CD8-positive, alpha-beta memory T cell (primary cell): ENCODE measurements at regions not wholly inside any gene's neighbourhood (a gene's known extent, or its start where the extent isn't known, plus 50 kb on each side); places are given as distances from the start of the nearest gene placed in this dataset.
A peak's percentile ranks its signal among the peaks of the same experiment; 100 is the strongest.

ENCODE experiments used
- CTCF ChIA-PET: fragments of 350-600 bp; sonication (Branson Sonifier 250); formaldehyde crosslinking; loops from one replicate; lab custom pipeline; 2021; ENCODE audit warnings: antibody characterized with exemption; lab: Charles Lee
- POLR2A ChIA-PET: fragments of 350-600 bp; sonication (Branson Sonifier 250); formaldehyde crosslinking; loops from one replicate; lab custom pipeline; 2021; ENCODE audit warnings: antibody characterized with exemption; lab: Charles Lee
- DNase-seq, 5 donors: peaks; one replicate each; pipeline versions ENCODE4 v3.0.0 to v3.0.0-alpha.2; 2020 to 2022; ENCODE audit warnings: mixed read lengths in 1 of 5
- H3K27ac ChIP-seq: one replicate; pipeline ENCODE4 v1.7.0; 2013; ENCODE audit warnings: low read depth, mild to moderate bottlenecking, low read length, moderate library complexity
- H3K27me3 ChIP-seq: 2 replicates; pipeline ENCODE4 v1.7.0; 2013; ENCODE audit warnings: low read length, mild to moderate bottlenecking; ENCODE audit not compliant: insufficient read depth, poor library complexity, severe bottlenecking
- H3K36me3 ChIP-seq: 2 replicates; pipeline ENCODE4 v1.7.0; 2013; ENCODE audit warnings: mild to moderate bottlenecking, low read length, moderate library complexity; ENCODE audit not compliant: insufficient read depth
- H3K4me1 ChIP-seq: 2 replicates; pipeline ENCODE4 v1.7.0; 2013; ENCODE audit warnings: mild to moderate bottlenecking, low read length, moderate library complexity; ENCODE audit not compliant: insufficient read depth
- H3K4me3 ChIP-seq: 2 replicates; pipeline ENCODE4 v1.7.0; 2013; ENCODE audit warnings: mild to moderate bottlenecking, low read length
- H3K9me3 ChIP-seq: 2 replicates; pipeline ENCODE4 v1.7.0; 2013; ENCODE audit warnings: mild to moderate bottlenecking, low read length
- H3K27ac Mint-ChIP-seq, 8 donors: one replicate each; pipeline ENCODE4 v1.8.0; 2020 to 2021; ENCODE audit warnings: mixed read lengths in 8 of 8, mild to moderate bottlenecking in 6 of 8, inconsistent platforms in 3 of 8, moderate library complexity in 3 of 8
- H3K27me3 Mint-ChIP-seq, 2 donors: one replicate each; pipeline ENCODE4 v1.8.0; 2020 to 2021; ENCODE audit warnings: mixed read lengths in 2 of 2, mild to moderate bottlenecking in 1 of 2, moderate library complexity in 1 of 2
- H3K36me3 Mint-ChIP-seq, 3 donors: one replicate each; pipeline ENCODE4 v1.8.0; 2020 to 2021; ENCODE audit warnings: mixed read lengths in 3 of 3, inconsistent platforms in 1 of 3, mild to moderate bottlenecking in 1 of 3
- H3K4me1 Mint-ChIP-seq, 3 donors: one replicate each; pipeline ENCODE4 v1.8.0; 2020 to 2021; ENCODE audit warnings: mixed read lengths in 3 of 3, inconsistent platforms in 1 of 3, mild to moderate bottlenecking in 1 of 3
- H3K4me3 Mint-ChIP-seq, 7 donors: one replicate each; pipeline ENCODE4 v1.8.0; 2020 to 2021; ENCODE audit warnings: mixed read lengths in 7 of 7, mild to moderate bottlenecking in 6 of 7, moderate library complexity in 4 of 7, inconsistent platforms in 2 of 7
- H3K9me3 Mint-ChIP-seq, 5 donors: one replicate each; pipeline ENCODE4 v1.8.0; 2020 to 2022; ENCODE audit warnings: mixed read lengths in 5 of 5, mild to moderate bottlenecking in 3 of 5, moderate library complexity in 2 of 5, inconsistent platforms in 1 of 5

- no peak overlapping the region for H3K4me3 Mint-ChIP-seq
- CTCF ChIA-PET: no interaction called here
- Histone ChIP-seq H3K27ac (no peak overlapping the region), H3K9me3 (no peaks in the 10 kb centered on the region), H3K4me3 (no peak overlapping the region), H3K27me3 (no peaks in the 10 kb centered on the region), H3K4me1 (no peaks in the 10 kb centered on the region), H3K36me3 (no peaks in the 10 kb centered on the region)
- H3K27me3 Mint-ChIP-seq: no peaks in the 10 kb centered on the region
- DNase-seq: no peak
- no peaks in the 10 kb centered on the region for H3K36me3 Mint-ChIP-seq
- peaks cover 0 to 2% (median 0%) of the 10 kb centered on the region in 5 donors for H3K9me3 Mint-ChIP-seq
- POLR2A ChIA-PET: no interaction called here
- H3K4me1 Mint-ChIP-seq: no peaks in the 10 kb centered on the region
- H3K27ac Mint-ChIP-seq: no peak overlapping the region
These were observed 439.2 kb upstream of the IGFBP3 start for GRCh38 chr7:46360296-46360695.

- H3K9me3 ChIP-seq: no peaks in the 10 kb centered on the region
- H3K27me3 ChIP-seq: no peaks in the 10 kb centered on the region
- Mint-ChIP-seq H3K9me3 (peaks cover 0 to 5% (median 0%) of the 10 kb centered on the region in 5 donors), H3K27ac (no peak overlapping the region), H3K36me3 (no peaks in the 10 kb centered on the region), H3K4me1 (no peaks in the 10 kb centered on the region), H3K4me3 (no peak overlapping the region), H3K27me3 (peaks cover 0 to 3% of the 10 kb centered on the region in 2 donors)
- CTCF ChIA-PET: interaction anchor here (1.2 kb wide), 1 partner anchor 435 kb away, joined by 3 read pairs; no protein-coding TSS in a partner anchor
- H3K4me3 ChIP-seq: no peak overlapping the region
- H3K36me3 ChIP-seq: no peaks in the 10 kb centered on the region
- H3K27ac ChIP-seq: no peak overlapping the region
- no peaks in the 10 kb centered on the region for H3K4me1 ChIP-seq
- POLR2A ChIA-PET: no interaction called here
- DNase-seq: no peak
These were observed 436.8 kb upstream of the IGFBP3 start for GRCh38 chr7:46357851-46358250.

DNA sequence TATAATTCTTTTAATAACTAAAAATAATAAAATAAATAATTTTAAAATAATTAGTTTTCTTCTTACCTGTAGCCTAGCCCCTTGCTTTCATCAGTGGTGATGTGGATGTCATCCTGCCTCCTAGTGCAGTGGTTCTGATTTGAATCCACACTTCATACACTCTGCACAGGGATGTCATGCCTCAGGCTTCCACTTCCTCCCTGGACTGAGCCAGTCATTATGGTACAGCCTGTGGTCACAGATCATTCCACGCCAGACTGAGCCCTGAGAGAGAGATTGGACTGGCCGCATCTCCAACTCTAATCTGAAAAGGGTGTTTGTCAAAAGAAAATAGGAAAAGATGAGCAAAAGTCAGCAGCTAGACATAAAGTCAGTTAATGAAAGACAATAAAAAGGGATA is 436.2 kb upstream of the IGFBP3 start:
- peaks cover 0 to 5% (median 0%) of the 10 kb centered on the region in 5 donors for H3K9me3 Mint-ChIP-seq
- H3K27ac Mint-ChIP-seq: no peak overlapping the region
- Histone ChIP-seq H3K4me3 (no peak overlapping the region), H3K4me1 (no peaks in the 10 kb centered on the region), H3K9me3 (no peaks in the 10 kb centered on the region), H3K36me3 (no peaks in the 10 kb centered on the region), H3K27ac (no peak overlapping the region), H3K27me3 (no peaks in the 10 kb centered on the region)
- no peak for DNase-seq
- H3K4me1 Mint-ChIP-seq: no peaks in the 10 kb centered on the region
- CTCF ChIA-PET: no interaction called here
- H3K4me3 Mint-ChIP-seq: no peak overlapping the region
- H3K27me3 Mint-ChIP-seq: peaks cover 0 to 3% of the 10 kb centered on the region in 2 donors
- POLR2A ChIA-PET: no interaction called here
- no peaks in the 10 kb centered on the region for H3K36me3 Mint-ChIP-seq

DNA sequence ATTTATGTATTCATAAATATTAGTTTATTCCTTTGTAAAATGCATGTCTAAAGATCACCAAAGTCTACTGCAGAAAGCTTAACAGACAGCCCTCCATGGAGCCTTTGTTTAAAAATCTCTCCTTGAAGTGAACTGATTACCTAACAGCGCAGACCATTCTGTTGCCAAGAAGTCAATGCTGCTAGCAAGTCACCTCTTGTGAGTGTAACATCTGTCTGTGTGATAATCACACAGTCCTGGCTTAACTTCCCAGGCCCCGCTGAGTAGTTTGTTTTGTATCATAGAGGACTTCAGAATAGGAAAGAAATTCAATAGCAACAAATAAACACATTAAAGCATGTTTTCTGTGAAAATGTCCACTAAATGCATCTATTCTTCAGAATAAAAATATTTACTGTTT is 435.3 kb upstream of the IGFBP3 start:
- Histone ChIP-seq H3K9me3 (no peaks in the 10 kb centered on the region), H3K4me1 (no peaks in the 10 kb centered on the region), H3K27ac (no peak overlapping the region), H3K36me3 (no peaks in the 10 kb centered on the region), H3K4me3 (no peak overlapping the region), H3K27me3 (no peaks in the 10 kb centered on the region)
- H3K27ac Mint-ChIP-seq: no peak overlapping the region
- no peak for DNase-seq
- no peaks in the 10 kb centered on the region for H3K4me1 Mint-ChIP-seq
- no peak overlapping the region for H3K4me3 Mint-ChIP-seq
- peaks cover 0 to 3% of the 10 kb centered on the region in 2 donors for H3K27me3 Mint-ChIP-seq
- H3K9me3 Mint-ChIP-seq: peaks cover 0 to 5% (median 0%) of the 10 kb centered on the region in 5 donors
- CTCF ChIA-PET: no interaction called here
- POLR2A ChIA-PET: no interaction called here
- H3K36me3 Mint-ChIP-seq: no peaks in the 10 kb centered on the region

GRCh38 chr7:46355331-46355730 is 434.3 kb upstream of the IGFBP3 start:
- Mint-ChIP-seq H3K9me3 (peaks cover 0 to 5% (median 0%) of the 10 kb centered on the region in 5 donors), H3K36me3 (no peaks in the 10 kb centered on the region), H3K4me3 (no peak overlapping the region), H3K27me3 (peaks cover 0 to 3% of the 10 kb centered on the region in 2 donors), H3K27ac (no peak overlapping the region), H3K4me1 (no peaks in the 10 kb centered on the region)
- Histone ChIP-seq H3K27ac (no peak overlapping the region), H3K9me3 (no peaks in the 10 kb centered on the region), H3K4me1 (no peaks in the 10 kb centered on the region), H3K27me3 (no peaks in the 10 kb centered on the region), H3K36me3 (no peaks in the 10 kb centered on the region), H3K4me3 (no peak overlapping the region)
- ChIA-PET POLR2A (no interaction called here), CTCF (no interaction called here)
- no peak for DNase-seq

- H3K27me3 ChIP-seq: no peaks in the 10 kb centered on the region
- peaks cover 0 to 5% (median 0%) of the 10 kb centered on the region in 5 donors for H3K9me3 Mint-ChIP-seq
- no peak overlapping the region for H3K27ac ChIP-seq
- H3K4me3 Mint-ChIP-seq: no peak overlapping the region
- DNase-seq: peak in 1 of 5 donors; percentile 7
- ChIA-PET CTCF (interaction anchor here (0.6 to 1.6 kb wide), 2 partner anchors 430 to 432 kb away, joined by 3 to 4 read pairs; partner anchors contain the start of gene IGFBP3), POLR2A (no interaction called here)
- no peaks in the 10 kb centered on the region for H3K9me3 ChIP-seq
- H3K27ac Mint-ChIP-seq: no peak overlapping the region
- peaks cover 0 to 3% of the 10 kb centered on the region in 2 donors for H3K27me3 Mint-ChIP-seq
- H3K4me1 Mint-ChIP-seq: no peaks in the 10 kb centered on the region
- no peaks in the 10 kb centered on the region for H3K36me3 ChIP-seq
- H3K4me1 ChIP-seq: no peaks in the 10 kb centered on the region
- H3K36me3 Mint-ChIP-seq: no peaks in the 10 kb centered on the region
- no peak overlapping the region for H3K4me3 ChIP-seq
These were observed 431.2 kb upstream of the IGFBP3 start for GRCh38 chr7:46352004-46352954.

DNA sequence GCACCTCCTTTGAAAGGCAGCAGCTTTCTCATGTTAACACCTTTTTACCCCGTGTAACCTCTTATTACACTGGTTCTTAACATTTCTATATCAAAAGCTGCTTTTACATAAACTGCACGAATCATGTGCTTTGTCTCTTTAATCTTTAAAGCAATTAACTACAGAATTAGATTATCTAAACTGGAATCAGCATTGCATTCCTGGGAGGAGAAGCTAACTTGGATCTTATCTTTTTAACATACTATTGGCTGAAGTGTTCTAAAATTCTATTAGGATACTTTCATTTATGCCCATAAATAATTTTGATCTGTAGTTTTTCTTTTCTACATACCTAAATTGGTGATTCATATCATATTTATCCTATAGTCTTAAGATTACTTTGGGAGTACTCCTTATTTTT is 428.4 kb upstream of the IGFBP3 start:
- H3K36me3 Mint-ChIP-seq: no peaks in the 10 kb centered on the region
- peaks cover 0 to 5% (median 2%) of the 10 kb centered on the region in 5 donors for H3K9me3 Mint-ChIP-seq
- H3K27me3 ChIP-seq: no peaks in the 10 kb centered on the region
- H3K4me1 Mint-ChIP-seq: no peaks in the 10 kb centered on the region
- no peak overlapping the region for H3K27ac ChIP-seq
- H3K27me3 Mint-ChIP-seq: peaks cover 0 to 2% of the 10 kb centered on the region in 2 donors
- H3K36me3 ChIP-seq: no peaks in the 10 kb centered on the region
- no peak for DNase-seq
- no peak overlapping the region for H3K4me3 ChIP-seq
- H3K9me3 ChIP-seq: no peaks in the 10 kb centered on the region
- H3K4me1 ChIP-seq: no peaks in the 10 kb centered on the region
- no peak overlapping the region for H3K4me3 Mint-ChIP-seq
- H3K27ac Mint-ChIP-seq: no peak overlapping the region
- ChIA-PET POLR2A (no interaction called here), CTCF (interaction anchor here (2.0 kb wide), 1 partner anchor 426 kb away, joined by 7 read pairs; no protein-coding TSS in a partner anchor)

DNA sequence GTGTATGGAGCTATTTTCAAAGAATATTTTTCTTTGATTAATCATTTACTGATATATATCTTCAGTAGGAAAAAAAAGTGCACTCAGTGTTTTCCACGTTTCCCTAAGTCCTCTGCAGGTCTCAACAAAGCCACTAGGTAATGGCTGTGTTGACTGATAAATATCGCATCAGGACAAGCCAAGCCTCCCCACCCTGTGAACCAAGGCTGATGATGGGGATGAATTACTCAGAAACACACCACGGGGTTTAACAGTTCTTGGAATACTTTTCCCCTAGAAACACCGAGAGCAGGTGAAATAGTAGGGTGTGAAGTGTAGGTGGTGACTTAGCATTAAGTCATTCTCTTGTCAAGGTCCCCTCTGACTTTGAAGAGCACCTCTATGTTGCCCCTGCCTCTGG is 423.5 kb upstream of the IGFBP3 start:
- DNase-seq: no peak
- Mint-ChIP-seq H3K27ac (no peak overlapping the region), H3K9me3 (peaks cover under 1 to 13% (median 5%) of the 10 kb centered on the region in 5 donors), H3K36me3 (no peaks in the 10 kb centered on the region), H3K27me3 (peaks cover 0 to 2% of the 10 kb centered on the region in 2 donors), H3K4me3 (no peak overlapping the region), H3K4me1 (no peaks in the 10 kb centered on the region)
- Histone ChIP-seq H3K27ac (no peak overlapping the region), H3K27me3 (no peaks in the 10 kb centered on the region), H3K9me3 (no peaks in the 10 kb centered on the region), H3K36me3 (no peaks in the 10 kb centered on the region), H3K4me3 (no peak overlapping the region), H3K4me1 (no peaks in the 10 kb centered on the region)
- ChIA-PET POLR2A (no interaction called here), CTCF (no interaction called here)
